HCT116 (cell line): ENCODE measurements at regions not wholly inside any gene's neighbourhood (a gene's known extent, or its start where the extent isn't known, plus 50 kb on each side); places are given as distances from the start of the nearest gene placed in this dataset.

Experiments used
- ATAC-seq: fragments of 200-7000 bp; cut with Tn5 transposase; 2 replicates; pipeline ENCODE4 v1.9.1; 2020; ENCODE audit warnings: mild to moderate bottlenecking, moderate library complexity
- BruUV-seq: library from RNA; stranded (reverse); fragments of 400-500 nt; replicated peaks from 2 replicates; lab custom pipeline; 2021; lab: Mats Ljungman, UMichigan
- CTCF ChIA-PET: fragments of 300-600 bp; sonication (Branson Sonifier 250); formaldehyde crosslinking; loops from one replicate; lab custom pipeline; 2021; ENCODE audit warnings: antibody characterized with exemption; lab: Charles Lee
- POLR2A ChIA-PET: fragments of 300-600, 350-600 bp; sonication (Branson Sonifier 250); formaldehyde crosslinking; loops from one replicate; lab custom pipeline; 2021; ENCODE audit warnings: antibody characterized with exemption; lab: Charles Lee
- RAD21 ChIA-PET, 2 experiments: fragments of 300-600 bp; sonication (Branson Sonifier 250); formaldehyde crosslinking; loops; one replicate each; lab custom pipeline; 2023; ENCODE audit warnings: low total read pairs in 2 of 2; ENCODE audit not compliant: uncharacterized antibody in 2 of 2, unreplicated experiment in 2 of 2, low non-redundant PET in 1 of 2; lab: Charles Lee
- DNase-seq: peaks from one replicate; pipeline ENCODE4 v3.0.0-alpha.2; 2010; ENCODE audit warnings: low read depth, low spot score
- H2AFZ ChIP-seq: fragments of 200-600 bp; shearing (Covaris generic), sonication (generic); 2 replicates; pipeline ENCODE4 v1.6.1; 2017; ENCODE audit warnings: low read depth, mixed run types, mixed read lengths, antibody characterized with exemption, low read length; ENCODE audit not compliant: poor library complexity, severe bottlenecking
- H3K27ac ChIP-seq: 2 replicates; pipeline ENCODE4 v1.5.1; 2012; ENCODE audit warnings: low read depth, low read length
- H3K27me3 ChIP-seq: fragments of 200-600 bp; sonication (generic); 2 replicates; pipeline ENCODE4 v1.6.1; 2016; ENCODE audit warnings: mixed run types, low read length, mixed read lengths; ENCODE audit not compliant: insufficient read depth
- H3K36me3 ChIP-seq, 2 experiments: fragments of 200-500 bp in 1 of 2; fragments of 200-600 bp in 1 of 2; sonication (Bioruptor generic) in 1 of 2; sonication (generic) in 1 of 2; 2 replicates each; pipeline versions ENCODE4 v1.5.1 to v1.6.1; 2014 to 2016; ENCODE audit warnings: low read length in 2 of 2, inconsistent platforms in 1 of 2, mixed read lengths in 1 of 2, mixed run types in 1 of 2; ENCODE audit not compliant: insufficient read depth in 2 of 2, control insufficient read depth in 1 of 2
- H3K4me1 ChIP-seq, 2 experiments: fragments of 200-600 bp in 1 of 2; sonication (generic) in 1 of 2; 2 replicates each; pipeline versions ENCODE4 v1.5.1 to v1.6.1; 2012 to 2017; ENCODE audit warnings: low read length in 2 of 2, inconsistent platforms in 1 of 2, mild to moderate bottlenecking in 1 of 2, mixed read lengths in 1 of 2, mixed run types in 1 of 2, moderate library complexity in 1 of 2; ENCODE audit not compliant: insufficient read depth in 2 of 2, control insufficient read depth in 1 of 2
- H3K4me2 ChIP-seq: fragments of 200-600 bp; sonication (generic); 2 replicates; pipeline ENCODE4 v1.6.1; 2017; ENCODE audit warnings: mixed run types, low read length, mixed read lengths
- H3K4me3 ChIP-seq, 2 experiments: fragments of 200-600 bp in 1 of 2; sonication (generic) in 1 of 2; replicated peaks in 1 of 2; 2 replicates each; pipeline ENCODE4 v1.5.1; 2011 to 2016; ENCODE audit warnings: low read length in 2 of 2, control low read depth in 1 of 2, low read depth in 1 of 2, mild to moderate bottlenecking in 1 of 2, mixed read lengths in 1 of 2, mixed run types in 1 of 2
- H3K79me2 ChIP-seq: fragments of 200-600 bp; sonication (generic); 2 replicates; pipeline ENCODE4 v1.6.1; 2017; ENCODE audit warnings: mild to moderate bottlenecking, mixed run types, low read length, moderate library complexity, mixed read lengths; ENCODE audit not compliant: insufficient read depth
- H3K9ac ChIP-seq: fragments of 200-600 bp; sonication (generic); 2 replicates; pipeline ENCODE4 v1.6.1; 2016; ENCODE audit warnings: low read length, mixed read lengths
- H3K9me2 ChIP-seq: fragments of 200-600 bp; sonication (generic), shearing (Covaris generic); 2 replicates; pipeline ENCODE4 v1.6.1; 2017; ENCODE audit warnings: mixed run types, mild to moderate bottlenecking, moderate library complexity; ENCODE audit not compliant: insufficient read depth
- H3K9me3 ChIP-seq, 2 experiments: fragments of 200-500 bp in 1 of 2; fragments of 200-600 bp in 1 of 2; sonication (Bioruptor generic) in 1 of 2; sonication (generic) in 1 of 2; 2 replicates each; pipeline ENCODE4 v1.6.1; 2014 to 2017; ENCODE audit warnings: low read length in 2 of 2, mixed read lengths in 2 of 2, inconsistent platforms in 1 of 2, low read depth in 1 of 2, mild to moderate bottlenecking in 1 of 2, mixed run types in 1 of 2, moderate library complexity in 1 of 2; ENCODE audit not compliant: control insufficient read depth in 1 of 2, insufficient read depth in 1 of 2
- H4K20me1 ChIP-seq: fragments of 200-600 bp; sonication (generic), shearing (Covaris generic); 2 replicates; pipeline ENCODE4 v1.6.1; 2017; ENCODE audit warnings: mixed run types, mild to moderate bottlenecking, moderate library complexity; ENCODE audit not compliant: insufficient read depth
- CBX3 ChIP-seq: IDR thresholded peaks from 2 replicates; pipeline ENCODE4 v1.6.1; 2012; ENCODE audit warnings: low read depth
- CEBPB ChIP-seq: IDR thresholded peaks from 2 replicates; pipeline ENCODE4 v1.6.1; 2012; ENCODE audit warnings: low read depth
- CTCF ChIP-seq, 3 experiments: fragments of 200-600 bp in 1 of 3; sonication (generic) in 1 of 3; IDR thresholded peaks in 2 of 3; conservative IDR thresholded peaks in 1 of 3; 2 replicates each; pipeline ENCODE4 v1.5.1; 2012 to 2017; ENCODE audit warnings: low read depth in 2 of 3, low read length in 2 of 3, antibody characterized with exemption in 1 of 3, borderline replicate concordance in 1 of 3, control low read depth in 1 of 3, mild to moderate bottlenecking in 1 of 3, mixed read lengths in 1 of 3, mixed run types in 1 of 3, moderate library complexity in 1 of 3; ENCODE audit not compliant: insufficient read depth in 1 of 3
- EGR1 ChIP-seq: IDR thresholded peaks from 2 replicates; pipeline ENCODE4 v1.6.1; 2012; ENCODE audit warnings: low read depth
- ELF1 ChIP-seq: IDR thresholded peaks from 2 replicates; pipeline ENCODE4 v1.6.1; 2012; ENCODE audit warnings: low read depth, borderline replicate concordance
- EZH2phosphoT487 ChIP-seq: fragments of 200-600 bp; IDR thresholded peaks from 2 replicates; pipeline ENCODE4 v1.6.1; 2018; ENCODE audit warnings: antibody characterized with exemption, borderline replicate concordance
- FOSL1 ChIP-seq: IDR thresholded peaks from 2 replicates; pipeline ENCODE4 v1.6.1; 2012; ENCODE audit warnings: low read depth
- POLR2AphosphoS5 ChIP-seq: IDR thresholded peaks from 2 replicates; pipeline ENCODE4 v1.6.1; 2011; ENCODE audit warnings: mild to moderate bottlenecking, low read depth, low read length, moderate library complexity
- RAD21 ChIP-seq: IDR thresholded peaks from 2 replicates; pipeline ENCODE4 v1.6.1; 2012; ENCODE audit warnings: low read depth, mild to moderate bottlenecking
- SIN3A ChIP-seq: IDR thresholded peaks from 2 replicates; pipeline ENCODE4 v1.6.1; 2012; ENCODE audit warnings: low read depth
- SP1 ChIP-seq: IDR thresholded peaks from 2 replicates; pipeline ENCODE4 v1.6.1; 2012; ENCODE audit warnings: low read depth
- TCF7L2 ChIP-seq: IDR thresholded peaks from 2 replicates; pipeline ENCODE4 v1.7.0; 2011; ENCODE audit warnings: borderline replicate concordance, inconsistent platforms; ENCODE audit not compliant: insufficient read depth, insufficient read length; ENCODE audit errors: extremely low read depth
- YY1 ChIP-seq: IDR thresholded peaks from 2 replicates; pipeline ENCODE4 v1.6.1; 2011; ENCODE audit warnings: low read length, low read depth, moderate library complexity, mild to moderate bottlenecking; ENCODE audit not compliant: insufficient replicate concordance; ENCODE audit errors: extremely low read depth
- intact Hi-C: fragments of 100-400 bp; cut with micrococcal nuclease; formaldehyde crosslinking; loops from 2 replicates; pipeline ENCODE4 v1.10.0; 2022
- TF ChIP-seq, protein P1 (sequence below): IDR thresholded peaks from 2 replicates; pipeline ENCODE4 v1.6.1; 2012
- TF ChIP-seq, protein P2 (sequence below): IDR thresholded peaks from 2 replicates; pipeline ENCODE4 v1.6.1; 2011; ENCODE audit warnings: mild to moderate bottlenecking, low read length, moderate library complexity; ENCODE audit not compliant: insufficient replicate concordance; ENCODE audit errors: extremely low read depth

DNA sequence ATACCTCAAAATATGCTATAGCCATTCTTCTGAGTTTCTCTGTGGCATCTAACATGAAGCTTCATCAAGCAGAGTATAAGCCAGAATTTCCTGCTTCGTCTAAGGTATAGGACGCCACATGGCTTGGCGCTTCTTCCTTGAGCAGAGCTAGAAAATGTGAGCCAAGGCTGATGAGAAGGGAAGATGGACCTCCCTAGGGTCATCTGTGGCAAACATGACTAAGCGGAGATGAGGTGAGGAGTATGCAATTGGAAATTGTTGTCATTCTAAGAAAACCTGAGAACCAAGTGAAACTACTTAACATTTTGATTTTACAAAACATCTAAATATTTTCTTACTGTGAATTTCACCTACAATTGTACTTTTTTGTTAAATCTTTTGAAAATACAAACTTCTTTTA is 466.5 kb downstream of the PSAT1 start:
- Histone ChIP-seq H3K9me3 (no peaks in the 10 kb centered on the region), H3K4me1 (no peaks in the 10 kb centered on the region), H3K9ac (no peak overlapping the region), H3K27ac (no peak overlapping the region), H3K27me3 (no peaks in the 10 kb centered on the region), H4K20me1 (no peaks in the 10 kb centered on the region), H3K9me2 (no peaks in the 10 kb centered on the region), H3K4me2 (no peak overlapping the region), H3K79me2 (no peaks in the 10 kb centered on the region), H3K36me3 (no peaks in the 10 kb centered on the region), H3K4me3 (no peak overlapping the region), H2AFZ (no peak overlapping the region)
- BruUV-seq = no TSS peak
- ATAC-seq (no peak), DNase-seq (no peak)
- RAD21 ChIA-PET = no interaction called here
- intact Hi-C loops = no loop called here
- POLR2A ChIA-PET = no interaction called here
- CTCF ChIA-PET = no interaction called here
- no peak for TF ChIP-seq CTCF (IDR thresholded peaks at IDR 0.05 in 2 of 3, conservative IDR thresholded peaks at IDR 0.05 in 1 of 3; ENCODE audit: borderline replicate concordance in 1 of 3, insufficient read depth in 1 of 3, low read depth in 2 of 3, low read length in 2 of 3)
- TF ChIP-seq EZH2phosphoT487 = no peak
- TF ChIP-seq FOSL1 = no peak
- no peak for TF ChIP-seq EGR1
- TF ChIP-seq SIN3A = no peak
- TF ChIP-seq ELF1 = no peak
- no peak for TF ChIP-seq RAD21
- TF ChIP-seq, protein P1, sequence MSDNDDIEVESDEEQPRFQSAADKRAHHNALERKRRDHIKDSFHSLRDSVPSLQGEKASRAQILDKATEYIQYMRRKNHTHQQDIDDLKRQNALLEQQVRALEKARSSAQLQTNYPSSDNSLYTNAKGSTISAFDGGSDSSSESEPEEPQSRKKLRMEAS = no peak
- TF ChIP-seq, all 23 proteins: peak for 0

DNA sequence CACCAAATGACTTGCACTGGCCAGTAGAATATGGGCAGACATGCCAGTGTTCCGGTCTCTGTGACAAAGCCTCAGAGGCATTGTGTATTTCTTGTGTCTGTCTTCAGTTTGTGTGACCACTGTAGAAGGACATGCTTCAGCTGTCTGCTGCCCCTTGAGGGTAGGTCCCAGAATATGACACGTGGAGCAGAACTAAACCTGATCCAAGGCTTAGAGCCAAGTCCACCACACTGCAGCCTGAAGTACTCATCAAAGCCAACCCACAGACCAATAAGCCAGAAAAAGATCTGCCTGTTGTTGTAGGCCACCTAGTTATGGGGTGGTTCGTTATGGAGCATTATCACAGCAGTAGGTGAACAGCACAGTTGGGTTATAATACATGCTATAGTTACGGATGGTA is 468.9 kb downstream of the PSAT1 start:
- no peak for ATAC-seq
- Histone ChIP-seq H3K9me3 (no peaks in the 10 kb centered on the region), H3K36me3 (no peaks in the 10 kb centered on the region), H2AFZ (no peak overlapping the region), H3K4me3 (no peak overlapping the region), H3K9ac (no peak overlapping the region), H4K20me1 (no peaks in the 10 kb centered on the region), H3K4me1 (no peaks in the 10 kb centered on the region), H3K27me3 (no peaks in the 10 kb centered on the region), H3K79me2 (no peaks in the 10 kb centered on the region), H3K27ac (no peak overlapping the region), H3K4me2 (no peak overlapping the region), H3K9me2 (no peaks in the 10 kb centered on the region)
- ChIA-PET POLR2A (no interaction called here), CTCF (no interaction called here), RAD21 (no interaction called here)
- intact Hi-C loops = no loop called here
- no TSS peak for BruUV-seq
- no peak for DNase-seq
- TF ChIP-seq CEBPB = no peak
- TF ChIP-seq YY1 = no peak
- TF ChIP-seq, protein P2, sequence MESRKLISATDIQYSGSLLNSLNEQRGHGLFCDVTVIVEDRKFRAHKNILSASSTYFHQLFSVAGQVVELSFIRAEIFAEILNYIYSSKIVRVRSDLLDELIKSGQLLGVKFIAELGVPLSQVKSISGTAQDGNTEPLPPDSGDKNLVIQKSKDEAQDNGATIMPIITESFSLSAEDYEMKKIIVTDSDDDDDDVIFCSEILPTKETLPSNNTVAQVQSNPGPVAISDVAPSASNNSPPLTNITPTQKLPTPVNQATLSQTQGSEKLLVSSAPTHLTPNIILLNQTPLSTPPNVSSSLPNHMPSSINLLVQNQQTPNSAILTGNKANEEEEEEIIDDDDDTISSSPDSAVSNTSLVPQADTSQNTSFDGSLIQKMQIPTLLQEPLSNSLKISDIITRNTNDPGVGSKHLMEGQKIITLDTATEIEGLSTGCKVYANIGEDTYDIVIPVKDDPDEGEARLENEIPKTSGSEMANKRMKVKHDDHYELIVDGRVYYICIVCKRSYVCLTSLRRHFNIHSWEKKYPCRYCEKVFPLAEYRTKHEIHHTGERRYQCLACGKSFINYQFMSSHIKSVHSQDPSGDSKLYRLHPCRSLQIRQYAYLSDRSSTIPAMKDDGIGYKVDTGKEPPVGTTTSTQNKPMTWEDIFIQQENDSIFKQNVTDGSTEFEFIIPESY = no peak
- no peak for TF ChIP-seq POLR2AphosphoS5
- TF ChIP-seq SP1 = no peak
- no peak for TF ChIP-seq ELF1
- TF ChIP-seq TCF7L2 = no peak
- no peak for TF ChIP-seq EGR1
- no peak for TF ChIP-seq CBX3
- TF ChIP-seq, protein P1 = no peak
